A549 (cell line): ENCODE measurements at regions not wholly inside any gene's neighbourhood (a gene's known extent, or its start where the extent isn't known, plus 50 kb on each side); places are given as distances from the start of the nearest gene placed in this dataset.

Experiments used
- ATAC-seq, 2 experiments: fragments of 200-7000 bp in 1 of 2; fragments of >200 bp in 1 of 2; cut with Nextera tagmentation in 1 of 2; cut with Tn5 transposase in 1 of 2; 3 replicates each; pipeline versions ENCODE4 v1.8.0 to v1.9.1; 2018 to 2020; ENCODE audit warnings: mild to moderate bottlenecking in 1 of 2, moderate library complexity in 1 of 2
- CTCF ChIA-PET: fragments of 300-600 bp; sonication (Branson Sonifier 250); formaldehyde crosslinking; extraction: SDS; loops from one replicate; lab custom pipeline; 2021; ENCODE audit warnings: antibody characterized with exemption, inconsistent platforms; lab: Yijun Ruan, JAX
- POLR2A ChIA-PET: fragments of 350-600 bp; formaldehyde crosslinking; extraction: SDS; loops from one replicate; lab custom pipeline; 2021; ENCODE audit warnings: antibody characterized with exemption, inconsistent platforms; lab: Yijun Ruan, JAX
- DNase-seq, 2 experiments: peaks; one replicate each; pipeline versions ENCODE4 v3.0.0 to v3.0.0-alpha.2; 2011 to 2016; ENCODE audit warnings: low read depth in 1 of 2, low spot score in 1 of 2
- FAIRE-seq: peaks from 2 replicates; lab custom pipeline; 2011; peaks lifted over from hg19 to GRCh38; lab: Jason Lieb, UNC
- H3K27ac ChIP-seq, 2 experiments: fragments of >200 bp; sonication (Bioruptor Twin); formaldehyde crosslinking; 3 replicates each; pipeline ENCODE4 v1.5.1; 2016 to 2017
- H3K4me1 ChIP-seq: fragments of >200 bp; sonication (Bioruptor Twin); formaldehyde crosslinking; 3 replicates; pipeline ENCODE4 v1.6.1; 2016
- H3K4me2 ChIP-seq: fragments of >200 bp; sonication (Bioruptor Twin); formaldehyde crosslinking; 3 replicates; pipeline ENCODE4 v1.6.1; 2016
- H3K4me3 ChIP-seq: fragments of >200 bp; sonication (Bioruptor Twin); formaldehyde crosslinking; 3 replicates; pipeline ENCODE4 v1.5.1; 2016
- H3K9me3 ChIP-seq: fragments of >200 bp; sonication (Bioruptor Twin); formaldehyde crosslinking; 3 replicates; pipeline ENCODE4 v1.6.1; 2016
- BHLHE40 ChIP-seq: IDR thresholded peaks from 2 replicates; pipeline ENCODE4 v1.6.1; 2012; ENCODE audit warnings: low read depth, low read length, inconsistent platforms
- CBX8 ChIP-seq: fragments of 200-600 bp; sonication (generic); IDR thresholded peaks from 2 replicates; pipeline ENCODE4 v1.6.1; 2016
- CHD2 ChIP-seq: fragments of 150-350 bp; IDR thresholded peaks from 2 replicates; pipeline ENCODE4 v1.6.1; 2014; ENCODE audit warnings: low read length; ENCODE audit not compliant: partially characterized antibody
- EP300 ChIP-seq, 2 experiments: fragments of >200 bp; sonication (Bioruptor Twin); formaldehyde crosslinking; IDR thresholded peaks; 2 replicates in 1 of 2; 3 replicates in 1 of 2; pipeline ENCODE4 v1.6.1; 2016 to 2017
- FOSB ChIP-seq: fragments of 250-450 bp; sonication (Bioruptor Pico); IDR thresholded peaks from 2 replicates; pipeline ENCODE4 v1.5.0; 2020; ENCODE audit warnings: mild to moderate bottlenecking, moderate library complexity
- FOSL2 ChIP-seq, 2 experiments: fragments of 450-650 bp in 1 of 2; fragments of >200 bp in 1 of 2; sonication (Bioruptor Twin) in 1 of 2; formaldehyde crosslinking; IDR thresholded peaks; 2 replicates each; pipeline versions ENCODE4 v1.5.0 to v1.6.1; 2016 to 2020; ENCODE audit warnings: mild to moderate bottlenecking in 1 of 2, moderate library complexity in 1 of 2
- HOXB13 ChIP-seq: fragments of 250-450 bp; sonication (Bioruptor Pico); IDR thresholded peaks from 2 replicates; pipeline ENCODE4 v1.5.0; 2020; ENCODE audit warnings: low read depth, mild to moderate bottlenecking, moderate library complexity
- HOXB5 ChIP-seq: fragments of 250-450 bp; sonication (Bioruptor Pico); IDR thresholded peaks from 2 replicates; pipeline ENCODE4 v1.5.0; 2020; ENCODE audit warnings: mild to moderate bottlenecking, moderate library complexity
- JUNB ChIP-seq: fragments of >200 bp; sonication (Bioruptor Twin); formaldehyde crosslinking; IDR thresholded peaks from 2 replicates; pipeline ENCODE4 v1.6.1; 2016
- KDM1A ChIP-seq: fragments of 200-600 bp; sonication (generic); IDR thresholded peaks from 2 replicates; pipeline ENCODE4 v1.6.1; 2016; ENCODE audit warnings: low read depth, mild to moderate bottlenecking
- MAFK ChIP-seq: fragments of 450-650 bp; IDR thresholded peaks from 2 replicates; pipeline ENCODE4 v1.6.1; 2014; ENCODE audit not compliant: partially characterized antibody
- MAZ ChIP-seq: fragments of 150-350 bp; IDR thresholded peaks from 2 replicates; pipeline ENCODE4 v1.6.1; 2014; ENCODE audit warnings: antibody characterized with exemption, low read depth, low read length, borderline replicate concordance
- NFE2L2 ChIP-seq: fragments of 150-350 bp; conservative IDR thresholded peaks from 2 replicates; pipeline ENCODE4 v1.6.1; 2014; ENCODE audit warnings: low read length
- NR3C1 ChIP-seq: fragments of >200 bp; sonication (Bioruptor Twin); formaldehyde crosslinking; IDR thresholded peaks from 3 replicates; pipeline ENCODE4 v1.6.1; 2017
- PHF8 ChIP-seq: fragments of 200-600 bp; sonication (generic); IDR thresholded peaks from 2 replicates; pipeline ENCODE4 v1.6.1; 2016; ENCODE audit warnings: low read depth, mild to moderate bottlenecking, antibody characterized with exemption, moderate library complexity, borderline replicate concordance
- POLR2A ChIP-seq: IDR thresholded peaks from 2 replicates; pipeline ENCODE4 v1.6.1; 2012; ENCODE audit warnings: mild to moderate bottlenecking, low read length
- RARB ChIP-seq: fragments of 250-450 bp; sonication (Bioruptor Pico); IDR thresholded peaks from 2 replicates; pipeline ENCODE4 v1.8.0; 2021; ENCODE audit warnings: mild to moderate bottlenecking, moderate library complexity
- RCOR1 ChIP-seq: fragments of 150-350 bp; IDR thresholded peaks from 2 replicates; pipeline ENCODE4 v1.6.1; 2014; ENCODE audit warnings: antibody characterized with exemption, low read length, low read depth
- ZC3H11A ChIP-seq: fragments of 450-650 bp; IDR thresholded peaks from 2 replicates; pipeline ENCODE4 v1.6.1; 2014; ENCODE audit warnings: antibody characterized with exemption, mild to moderate bottlenecking
- ZFP36 ChIP-seq: fragments of 450-650 bp; IDR thresholded peaks from 2 replicates; pipeline ENCODE4 v1.6.1; 2014; ENCODE audit warnings: borderline replicate concordance; ENCODE audit not compliant: partially characterized antibody
- ZSCAN20 ChIP-seq: fragments of 250-450 bp; sonication (Bioruptor Pico); IDR thresholded peaks from 2 replicates; pipeline ENCODE4 v1.8.0; 2022; ENCODE audit warnings: mild to moderate bottlenecking, moderate library complexity
- WGBS: methylation state at CpG from one replicate; pipeline ENCODE4 v1.1.6; 2017; ENCODE audit errors: missing lambda C conversion rate; 5-methylcytosine and 5-hydroxymethylcytosine counted together
- TF ChIP-seq, protein P1 (sequence below): fragments of 250-450 bp; sonication (Bioruptor Pico); IDR thresholded peaks from 2 replicates; pipeline ENCODE4 v1.5.0; 2020; ENCODE audit warnings: low read depth, mild to moderate bottlenecking, moderate library complexity
- TF ChIP-seq, protein P2 (sequence below): IDR thresholded peaks from 2 replicates; pipeline ENCODE4 v1.6.1; 2012
- TF ChIP-seq, protein P3 (sequence below): fragments of 450-650 bp; IDR thresholded peaks from 2 replicates; pipeline ENCODE4 v1.6.1; 2014; ENCODE audit warnings: antibody characterized with exemption
- TF ChIP-seq, protein P4 (sequence below): IDR thresholded peaks from 2 replicates; pipeline ENCODE4 v1.6.1; 2012; ENCODE audit warnings: low read depth, borderline replicate concordance
- TF ChIP-seq, protein P5 (sequence below): IDR thresholded peaks from 2 replicates; pipeline ENCODE4 v1.6.1; 2012
- TF ChIP-seq, protein P6 (sequence below): fragments of 250-450 bp; sonication (Bioruptor Pico); IDR thresholded peaks from 2 replicates; pipeline ENCODE4 v1.5.0; 2021; ENCODE audit warnings: mild to moderate bottlenecking, moderate library complexity, borderline replicate concordance
- TF ChIP-seq, protein P7 (sequence below): fragments of >200 bp; sonication (Bioruptor Twin); formaldehyde crosslinking; IDR thresholded peaks from 3 replicates; pipeline ENCODE4 v1.5.1; 2016
- TF ChIP-seq, protein P8 (sequence below): fragments of 150-350 bp; IDR thresholded peaks from 2 replicates; pipeline ENCODE4 v1.6.1; 2014; ENCODE audit warnings: low read depth, mild to moderate bottlenecking, low read length

DNA sequence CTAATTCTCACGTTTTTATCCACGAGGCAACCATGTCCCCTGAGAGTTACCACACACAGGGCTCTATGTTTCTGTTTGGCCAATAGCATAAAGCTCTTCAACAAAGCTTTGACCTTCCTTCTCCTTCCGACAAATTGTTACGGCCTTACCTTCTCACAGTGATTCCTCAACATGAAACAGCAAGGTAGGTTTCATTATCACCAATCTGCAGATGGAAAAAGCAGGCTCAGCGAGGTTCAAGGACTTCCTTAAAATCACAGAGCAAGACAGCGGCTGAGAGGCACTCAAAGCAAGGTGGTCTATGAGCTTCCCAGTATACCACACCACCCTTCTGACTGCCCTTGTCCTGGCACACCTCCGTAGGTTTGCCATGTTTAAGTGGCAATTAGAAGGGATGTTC is 360.0 kb downstream of the CD83 start:
- POLR2A ChIA-PET = no interaction called here
- CTCF ChIA-PET = no interaction called here
- Histone ChIP-seq H3K4me1 (peaks cover 35% of the 10 kb centered on the region), H3K4me3 (no peak overlapping the region), H3K4me2 (peak overlapping the region; percentile 85), H3K9me3 (no peaks in the 10 kb centered on the region), H3K27ac (peak overlapping the region; percentile 86 to 94)
- TF ChIP-seq NR3C1 = no peak
- TF ChIP-seq FOSB (CRISPR knock-in tag) = no peak
- TF ChIP-seq JUNB = no peak
- no peak for TF ChIP-seq MAZ
- TF ChIP-seq RCOR1 = no peak
- TF ChIP-seq, protein P1, sequence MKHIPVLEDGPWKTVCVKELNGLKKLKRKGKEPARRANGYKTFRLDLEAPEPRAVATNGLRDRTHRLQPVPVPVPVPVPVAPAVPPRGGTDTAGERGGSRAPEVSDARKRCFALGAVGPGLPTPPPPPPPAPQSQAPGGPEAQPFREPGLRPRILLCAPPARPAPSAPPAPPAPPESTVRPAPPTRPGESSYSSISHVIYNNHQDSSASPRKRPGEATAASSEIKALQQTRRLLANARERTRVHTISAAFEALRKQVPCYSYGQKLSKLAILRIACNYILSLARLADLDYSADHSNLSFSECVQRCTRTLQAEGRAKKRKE (CRISPR knock-in tag) = no peak
- no peak for TF ChIP-seq BHLHE40
- no peak for TF ChIP-seq KDM1A
- TF ChIP-seq PHF8 = no peak
- no peak for TF ChIP-seq CBX8
- TF ChIP-seq MAFK = no peak
- TF ChIP-seq, protein P2, sequence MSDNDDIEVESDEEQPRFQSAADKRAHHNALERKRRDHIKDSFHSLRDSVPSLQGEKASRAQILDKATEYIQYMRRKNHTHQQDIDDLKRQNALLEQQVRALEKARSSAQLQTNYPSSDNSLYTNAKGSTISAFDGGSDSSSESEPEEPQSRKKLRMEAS = no peak
- TF ChIP-seq, protein P3, sequence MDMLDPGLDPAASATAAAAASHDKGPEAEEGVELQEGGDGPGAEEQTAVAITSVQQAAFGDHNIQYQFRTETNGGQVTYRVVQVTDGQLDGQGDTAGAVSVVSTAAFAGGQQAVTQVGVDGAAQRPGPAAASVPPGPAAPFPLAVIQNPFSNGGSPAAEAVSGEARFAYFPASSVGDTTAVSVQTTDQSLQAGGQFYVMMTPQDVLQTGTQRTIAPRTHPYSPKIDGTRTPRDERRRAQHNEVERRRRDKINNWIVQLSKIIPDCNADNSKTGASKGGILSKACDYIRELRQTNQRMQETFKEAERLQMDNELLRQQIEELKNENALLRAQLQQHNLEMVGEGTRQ = no peak
- TF ChIP-seq ZSCAN20 = no peak
- no peak for TF ChIP-seq NFE2L2
- TF ChIP-seq HOXB5 (CRISPR knock-in tag) = no peak
- TF ChIP-seq RARB (CRISPR knock-in tag) = no peak
- no peak for TF ChIP-seq ZFP36
- DNase-seq (peak in 1 of 2 experiments; percentile 10), ATAC-seq (no peak), FAIRE-seq (no peak)
- 38% methylated on average over 7 of the region's 7 CpGs for WGBS

DNA sequence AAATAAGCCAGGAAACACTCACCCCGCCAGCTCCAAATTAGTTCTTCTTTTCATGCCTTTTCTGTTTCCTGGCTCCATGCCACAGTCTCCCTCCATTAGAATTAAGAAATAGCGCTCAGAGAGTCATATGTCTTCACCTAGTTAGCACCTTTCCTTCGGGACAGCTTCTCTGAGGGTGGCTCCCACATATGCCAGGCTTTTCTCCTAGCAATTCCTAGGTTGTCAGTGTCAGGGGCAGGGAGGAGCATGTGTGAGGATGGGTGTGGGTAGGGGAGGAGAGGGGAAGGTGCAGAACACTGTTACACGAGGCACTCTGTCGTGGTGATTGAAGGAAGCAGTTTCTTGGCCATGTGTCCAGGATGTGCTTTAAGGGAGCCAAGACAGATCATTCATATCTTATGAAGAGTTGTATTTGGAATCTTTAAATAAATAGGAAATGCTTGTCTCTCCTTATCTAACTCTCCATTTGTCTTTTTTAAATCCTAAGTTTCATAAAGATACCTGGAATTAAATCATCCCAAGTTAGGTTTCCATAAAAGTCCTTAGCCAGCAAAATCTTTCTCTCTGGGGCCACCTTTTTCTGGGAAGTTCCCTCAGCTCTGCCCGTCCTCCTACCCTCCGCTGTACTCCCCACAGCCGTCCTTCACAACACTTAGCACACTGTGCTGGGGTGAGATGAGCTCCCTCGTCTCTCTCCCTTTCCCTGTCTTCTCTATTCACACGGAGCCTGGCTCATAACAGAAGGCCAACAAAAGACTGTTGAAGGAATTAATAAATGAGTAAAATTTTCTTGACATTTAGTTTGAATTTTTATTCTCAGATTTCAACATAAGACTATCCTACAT is 361.0 kb downstream of the CD83 start:
- Histone ChIP-seq H3K9me3 (no peaks in the 10 kb centered on the region), H3K4me3 (no peak overlapping the region), H3K4me1 (peaks cover 35% of the 10 kb centered on the region), H3K27ac (peak overlapping the region; percentile 86 to 94), H3K4me2 (no peak overlapping the region)
- WGBS = 90% methylated on average over 10 of the region's 10 CpGs
- no peak for DNase-seq
- ATAC-seq = no peak
- ChIA-PET CTCF (interaction anchor here (1.2 kb wide), 1 partner anchor 10 kb away, joined by 3 read pairs; no protein-coding TSS in a partner anchor), POLR2A (no interaction called here)
- no peak for FAIRE-seq
- TF ChIP-seq POLR2A (no peak), MAFK (no peak), FOSB (CRISPR knock-in tag) (no peak), HOXB13 (CRISPR knock-in tag) (no peak), EP300 (IDR thresholded peaks at IDR 0.05) (no peak), FOSL2 (IDR thresholded peaks at IDR 0.05) (no peak), FOSL2 (CRISPR knock-in tag; IDR thresholded peaks at IDR 0.05) (no peak), ZSCAN20 (no peak), CHD2 (no peak), NR3C1 (no peak), ZC3H11A (no peak)
- TF ChIP-seq, protein P4, sequence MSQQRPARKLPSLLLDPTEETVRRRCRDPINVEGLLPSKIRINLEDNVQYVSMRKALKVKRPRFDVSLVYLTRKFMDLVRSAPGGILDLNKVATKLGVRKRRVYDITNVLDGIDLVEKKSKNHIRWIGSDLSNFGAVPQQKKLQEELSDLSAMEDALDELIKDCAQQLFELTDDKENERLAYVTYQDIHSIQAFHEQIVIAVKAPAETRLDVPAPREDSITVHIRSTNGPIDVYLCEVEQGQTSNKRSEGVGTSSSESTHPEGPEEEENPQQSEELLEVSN = no peak
- TF ChIP-seq, protein P5, sequence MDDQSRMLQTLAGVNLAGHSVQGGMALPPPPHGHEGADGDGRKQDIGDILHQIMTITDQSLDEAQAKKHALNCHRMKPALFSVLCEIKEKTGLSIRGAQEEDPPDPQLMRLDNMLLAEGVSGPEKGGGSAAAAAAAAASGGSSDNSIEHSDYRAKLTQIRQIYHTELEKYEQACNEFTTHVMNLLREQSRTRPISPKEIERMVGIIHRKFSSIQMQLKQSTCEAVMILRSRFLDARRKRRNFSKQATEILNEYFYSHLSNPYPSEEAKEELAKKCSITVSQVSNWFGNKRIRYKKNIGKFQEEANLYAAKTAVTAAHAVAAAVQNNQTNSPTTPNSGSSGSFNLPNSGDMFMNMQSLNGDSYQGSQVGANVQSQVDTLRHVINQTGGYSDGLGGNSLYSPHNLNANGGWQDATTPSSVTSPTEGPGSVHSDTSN = no peak
- TF ChIP-seq, protein P6, sequence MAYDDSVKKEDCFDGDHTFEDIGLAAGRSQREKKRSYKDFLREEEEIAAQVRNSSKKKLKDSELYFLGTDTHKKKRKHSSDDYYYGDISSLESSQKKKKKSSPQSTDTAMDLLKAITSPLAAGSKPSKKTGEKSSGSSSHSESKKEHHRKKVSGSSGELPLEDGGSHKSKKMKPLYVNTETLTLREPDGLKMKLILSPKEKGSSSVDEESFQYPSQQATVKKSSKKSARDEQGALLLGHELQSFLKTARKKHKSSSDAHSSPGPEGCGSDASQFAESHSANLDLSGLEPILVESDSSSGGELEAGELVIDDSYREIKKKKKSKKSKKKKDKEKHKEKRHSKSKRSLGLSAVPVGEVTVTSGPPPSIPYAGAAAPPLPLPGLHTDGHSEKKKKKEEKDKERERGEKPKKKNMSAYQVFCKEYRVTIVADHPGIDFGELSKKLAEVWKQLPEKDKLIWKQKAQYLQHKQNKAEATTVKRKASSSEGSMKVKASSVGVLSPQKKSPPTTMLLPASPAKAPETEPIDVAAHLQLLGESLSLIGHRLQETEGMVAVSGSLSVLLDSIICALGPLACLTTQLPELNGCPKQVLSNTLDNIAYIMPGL (CRISPR knock-in tag) = no peak
- TF ChIP-seq, protein P7, sequence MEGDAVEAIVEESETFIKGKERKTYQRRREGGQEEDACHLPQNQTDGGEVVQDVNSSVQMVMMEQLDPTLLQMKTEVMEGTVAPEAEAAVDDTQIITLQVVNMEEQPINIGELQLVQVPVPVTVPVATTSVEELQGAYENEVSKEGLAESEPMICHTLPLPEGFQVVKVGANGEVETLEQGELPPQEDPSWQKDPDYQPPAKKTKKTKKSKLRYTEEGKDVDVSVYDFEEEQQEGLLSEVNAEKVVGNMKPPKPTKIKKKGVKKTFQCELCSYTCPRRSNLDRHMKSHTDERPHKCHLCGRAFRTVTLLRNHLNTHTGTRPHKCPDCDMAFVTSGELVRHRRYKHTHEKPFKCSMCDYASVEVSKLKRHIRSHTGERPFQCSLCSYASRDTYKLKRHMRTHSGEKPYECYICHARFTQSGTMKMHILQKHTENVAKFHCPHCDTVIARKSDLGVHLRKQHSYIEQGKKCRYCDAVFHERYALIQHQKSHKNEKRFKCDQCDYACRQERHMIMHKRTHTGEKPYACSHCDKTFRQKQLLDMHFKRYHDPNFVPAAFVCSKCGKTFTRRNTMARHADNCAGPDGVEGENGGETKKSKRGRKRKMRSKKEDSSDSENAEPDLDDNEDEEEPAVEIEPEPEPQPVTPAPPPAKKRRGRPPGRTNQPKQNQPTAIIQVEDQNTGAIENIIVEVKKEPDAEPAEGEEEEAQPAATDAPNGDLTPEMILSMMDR = no peak
- TF ChIP-seq, protein P8, sequence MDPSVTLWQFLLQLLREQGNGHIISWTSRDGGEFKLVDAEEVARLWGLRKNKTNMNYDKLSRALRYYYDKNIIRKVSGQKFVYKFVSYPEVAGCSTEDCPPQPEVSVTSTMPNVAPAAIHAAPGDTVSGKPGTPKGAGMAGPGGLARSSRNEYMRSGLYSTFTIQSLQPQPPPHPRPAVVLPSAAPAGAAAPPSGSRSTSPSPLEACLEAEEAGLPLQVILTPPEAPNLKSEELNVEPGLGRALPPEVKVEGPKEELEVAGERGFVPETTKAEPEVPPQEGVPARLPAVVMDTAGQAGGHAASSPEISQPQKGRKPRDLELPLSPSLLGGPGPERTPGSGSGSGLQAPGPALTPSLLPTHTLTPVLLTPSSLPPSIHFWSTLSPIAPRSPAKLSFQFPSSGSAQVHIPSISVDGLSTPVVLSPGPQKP = no peak
